HT1080 (cell line): ENCODE measurements at regions not wholly inside any gene's neighbourhood (a gene's known extent, or its start where the extent isn't known, plus 50 kb on each side); places are given as distances from the start of the nearest gene placed in this dataset.
"Not testable (repeated sequence)": the region's sequence is repeated elsewhere in the genome, so short reads cannot be mapped to it uniquely, and the experiment has no call there.

Source experiments
- DNase-seq: peaks from one replicate; pipeline ENCODE4 v3.0.0-alpha.2; 2015; ENCODE audit warnings: low read depth

DNA sequence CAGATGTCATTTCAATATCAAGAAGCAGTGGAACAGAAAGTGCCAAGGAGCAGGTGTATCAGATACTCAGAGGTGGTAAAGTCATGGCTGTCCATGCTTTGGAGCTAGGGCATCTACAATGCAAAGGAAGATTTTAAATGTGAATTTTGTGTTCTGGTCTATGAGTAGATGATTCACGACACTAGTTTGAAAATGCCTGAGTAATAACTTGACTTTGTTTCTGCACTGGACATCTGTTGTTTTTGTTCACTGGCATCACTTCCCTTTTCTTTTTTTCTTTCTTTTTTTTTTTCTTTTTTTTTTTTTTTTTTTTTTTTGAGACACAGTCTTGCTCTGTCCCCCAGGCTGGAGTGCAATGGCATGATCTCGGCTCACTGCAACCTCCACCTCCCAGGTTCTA is 460.7 kb upstream of the PAPPA start:
- DNase-seq = not testable (repeated sequence)

DNA sequence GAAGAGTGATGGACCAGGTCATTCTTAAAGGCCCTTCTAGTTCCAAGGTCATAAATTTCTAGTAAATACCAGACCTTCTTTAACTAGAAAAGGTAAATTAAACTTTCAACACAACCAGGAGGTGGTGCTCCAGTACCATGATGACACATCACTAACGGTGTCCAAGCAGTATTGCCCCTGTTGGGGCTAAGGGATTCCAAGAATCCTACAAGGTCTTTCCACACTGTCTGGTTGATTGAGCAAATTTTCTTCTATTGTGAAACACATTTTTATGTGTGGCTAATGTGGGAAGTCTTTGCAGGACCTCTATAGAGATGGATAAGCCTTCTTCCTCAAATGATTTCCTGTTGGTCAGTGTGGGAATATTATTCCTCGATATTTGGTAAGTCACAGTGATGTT is 459.6 kb upstream of the PAPPA start:
- peak; percentile 67 for DNase-seq

DNA sequence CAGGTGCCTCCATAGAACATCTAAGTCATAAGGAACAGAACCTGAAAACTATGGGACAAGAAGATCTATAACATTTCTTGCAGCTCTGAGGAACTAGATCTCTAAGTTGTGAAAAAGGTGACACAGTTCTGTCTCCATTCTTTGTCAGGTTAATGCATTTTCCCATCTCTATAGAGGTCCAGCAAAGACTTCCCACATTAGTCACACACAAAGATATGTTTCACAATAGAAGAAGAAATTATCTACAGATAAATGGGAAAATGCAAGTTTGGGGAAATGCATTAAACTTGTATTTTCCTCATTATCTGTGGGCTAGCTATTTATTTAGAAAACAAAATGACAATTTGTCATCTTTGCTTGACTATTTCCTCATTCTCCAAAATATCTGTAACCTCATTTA is 458.6 kb upstream of the PAPPA start:
- no peak for DNase-seq

DNA sequence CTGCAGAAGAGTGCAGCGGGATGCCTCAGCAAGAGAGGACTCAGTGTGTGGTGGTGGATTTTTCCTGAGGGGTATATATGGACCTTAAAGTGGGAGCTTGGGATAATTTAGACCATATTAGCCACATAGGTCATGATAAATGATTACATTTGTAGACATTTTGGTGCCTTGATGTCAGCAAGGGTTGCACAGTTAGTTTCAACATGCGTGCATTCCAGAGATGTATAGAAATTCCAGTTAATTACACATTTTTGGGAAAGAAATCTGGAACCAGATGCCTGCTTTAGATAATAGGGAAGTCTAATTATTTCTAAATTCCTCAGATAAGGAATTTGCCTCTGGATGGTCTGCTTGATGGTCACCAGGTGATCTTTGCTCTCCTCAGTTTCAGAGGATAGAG is 440.6 kb upstream of the PAPPA start:
- no peak for DNase-seq

DNA sequence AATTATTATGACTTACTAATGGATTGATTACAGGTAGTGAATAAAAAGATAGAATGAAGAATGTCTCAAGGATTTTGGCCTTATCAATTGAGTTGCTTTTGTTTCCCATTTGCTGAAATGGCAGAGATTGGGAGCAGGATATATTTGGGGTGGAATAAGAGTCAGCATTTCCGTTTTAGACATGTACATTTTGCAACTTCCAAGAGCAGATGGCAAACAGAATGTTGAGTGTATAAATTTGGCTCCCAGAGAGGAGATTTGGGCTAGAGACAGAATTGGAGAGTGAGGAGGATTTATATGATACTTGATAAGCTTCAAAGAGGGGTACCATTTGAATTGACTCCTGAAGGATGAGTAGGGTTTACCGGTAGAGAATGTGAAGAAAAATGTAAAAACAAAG is 437.9 kb upstream of the PAPPA start:
- no peak for DNase-seq

DNA sequence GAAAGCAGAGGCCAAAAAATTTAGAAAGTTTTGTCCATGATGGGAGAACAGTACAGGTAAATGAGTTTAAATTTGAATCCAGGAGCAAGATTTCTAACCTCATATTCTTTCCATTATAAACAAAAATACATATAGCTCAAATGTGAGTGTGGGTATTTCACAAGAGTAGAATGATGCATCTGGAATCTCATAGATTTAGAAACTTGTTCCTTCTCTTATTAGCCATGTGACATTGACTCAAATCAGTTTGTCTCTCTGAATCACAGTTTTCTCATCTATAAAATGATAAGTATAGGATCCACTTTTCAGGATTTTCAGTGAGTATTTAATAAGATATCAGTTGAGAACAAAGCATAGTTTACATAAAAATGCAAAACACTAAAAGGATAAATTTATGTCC is 436.3 kb upstream of the PAPPA start:
- no peak for DNase-seq

DNA sequence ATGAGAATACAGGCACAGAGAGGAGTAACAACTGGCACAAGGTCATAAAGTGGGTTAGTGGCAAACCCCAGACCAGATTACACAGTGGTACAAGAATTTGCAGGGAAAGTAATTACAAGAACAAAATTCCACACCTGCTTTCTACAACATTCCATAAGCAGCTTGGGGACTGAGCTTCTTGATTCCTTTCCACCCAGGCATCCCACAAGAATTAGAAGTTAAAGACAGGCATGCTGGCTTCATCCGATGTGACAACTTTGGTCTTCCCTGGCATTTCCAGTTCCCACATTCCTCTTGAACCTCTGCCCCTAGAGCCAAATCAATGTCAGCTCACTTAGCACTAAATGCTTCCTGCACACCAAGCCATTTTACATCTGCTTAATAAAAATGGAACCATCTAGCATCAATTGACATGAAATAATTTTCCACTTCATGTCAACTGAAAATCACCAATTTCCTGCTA is 435.8 kb upstream of the PAPPA start:
- DNase-seq = peak; percentile 60

DNA sequence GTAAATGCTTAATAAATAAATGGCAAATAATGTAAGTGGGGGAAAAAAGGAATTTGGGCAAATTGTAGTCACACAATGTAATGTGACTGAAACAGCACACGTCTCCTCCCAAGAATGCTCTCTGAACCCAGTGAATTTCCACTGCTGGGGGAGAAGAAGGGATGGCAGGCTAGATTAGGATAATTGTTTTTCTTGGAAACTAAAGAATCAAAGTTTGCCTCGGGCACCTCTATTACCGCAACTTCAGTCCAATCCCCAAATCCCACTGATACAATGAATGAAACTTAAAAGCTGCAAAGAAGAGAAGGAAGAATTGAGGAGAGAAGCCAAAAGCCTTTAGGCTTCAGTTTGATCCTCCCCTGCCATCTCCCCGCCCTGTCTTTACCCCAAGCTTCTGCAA is 423.2 kb upstream of the PAPPA start:
- no peak for DNase-seq

DNA sequence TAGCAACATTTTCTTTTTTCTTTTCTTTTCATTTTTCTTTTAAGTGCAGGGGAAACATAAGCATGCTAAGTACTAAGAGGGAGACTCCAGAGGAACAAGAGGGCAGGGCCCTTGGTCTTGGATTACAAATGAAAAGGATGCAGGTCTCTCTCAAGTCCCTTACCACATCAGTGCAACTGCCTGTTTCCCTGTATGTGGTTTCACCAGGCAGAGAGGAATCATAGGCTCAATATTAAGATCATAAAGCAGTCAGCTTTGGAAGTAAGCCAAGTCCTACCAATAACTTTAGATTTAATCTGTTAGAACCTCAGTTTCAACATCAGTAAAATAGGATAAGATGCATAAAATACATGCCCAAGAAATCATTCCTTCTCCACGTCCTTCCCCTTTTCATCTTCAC is 422.7 kb upstream of the PAPPA start:
- DNase-seq = no peak

DNA sequence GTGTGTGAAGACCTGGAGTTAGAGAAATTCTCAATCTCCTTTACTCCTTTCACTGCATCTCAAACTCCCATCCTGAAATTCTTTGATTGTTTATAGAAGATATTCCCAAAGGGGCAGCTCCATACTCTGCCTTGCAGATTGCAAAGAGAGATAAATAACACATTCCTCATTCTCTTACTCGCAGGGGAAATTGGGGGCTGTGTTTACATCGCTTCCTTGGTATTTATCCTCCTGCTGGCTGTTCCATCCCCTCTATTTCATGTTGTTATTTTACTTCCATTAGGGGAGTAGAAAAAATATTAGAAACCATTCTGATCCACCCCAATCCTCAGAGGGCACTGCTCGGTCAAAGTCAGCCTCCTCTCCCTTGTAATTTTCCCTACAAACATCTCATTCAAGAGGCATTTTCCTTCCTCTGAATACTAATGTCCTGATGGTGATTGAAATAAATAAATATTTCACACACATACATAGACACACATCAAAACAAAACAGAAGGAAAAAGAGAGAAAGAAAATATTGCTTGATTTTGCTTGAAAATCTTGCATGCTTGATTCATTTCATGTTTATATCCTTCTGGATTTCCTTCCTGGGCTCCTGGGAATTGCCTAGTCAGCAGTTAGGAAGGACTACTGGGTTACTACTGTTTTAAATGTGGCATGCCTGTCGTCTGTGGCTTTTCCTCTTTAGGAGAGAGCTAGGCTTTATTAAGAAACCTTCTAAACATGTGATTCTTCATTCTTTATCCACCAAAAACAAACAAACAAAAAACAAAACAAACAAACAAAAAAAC is 420.1 kb upstream of the PAPPA start:
- DNase-seq = no peak

DNA sequence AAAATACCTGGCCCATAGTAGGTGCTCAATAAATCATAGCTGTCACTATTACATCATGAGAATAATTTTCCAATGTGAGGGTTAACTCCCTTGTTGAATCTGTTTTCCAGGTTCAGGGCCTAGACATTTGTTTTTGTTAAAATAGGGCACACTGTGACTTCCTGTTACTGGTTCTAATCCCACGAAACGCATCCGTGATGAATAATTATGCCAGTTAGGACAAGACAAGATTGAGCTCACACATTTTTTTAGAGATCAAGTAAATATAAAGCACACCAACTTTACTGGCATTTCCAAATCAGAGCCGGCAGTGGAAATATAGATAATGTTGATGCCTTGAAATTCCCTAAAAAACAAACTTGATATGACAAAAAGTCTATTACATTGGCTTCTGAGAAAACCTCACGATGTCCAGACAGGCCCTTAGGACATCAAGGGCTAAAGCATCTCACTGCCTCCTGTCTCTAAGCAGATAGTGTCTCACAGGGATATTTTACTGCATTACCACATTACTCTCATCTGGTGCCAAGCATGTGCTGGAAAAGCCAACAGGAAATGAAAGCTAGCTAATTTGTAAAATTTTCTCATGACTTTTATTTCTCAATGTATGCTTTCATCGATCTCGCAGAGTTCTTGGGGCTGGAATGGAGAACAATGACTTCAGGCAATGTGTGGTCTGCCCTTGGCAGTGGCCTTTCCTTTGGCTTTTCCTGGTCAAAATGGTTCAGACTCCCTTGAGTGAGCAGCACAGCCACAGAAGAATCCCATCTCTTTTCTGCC is 414.3 kb upstream of the PAPPA start:
- peak; percentile 15 for DNase-seq

DNA sequence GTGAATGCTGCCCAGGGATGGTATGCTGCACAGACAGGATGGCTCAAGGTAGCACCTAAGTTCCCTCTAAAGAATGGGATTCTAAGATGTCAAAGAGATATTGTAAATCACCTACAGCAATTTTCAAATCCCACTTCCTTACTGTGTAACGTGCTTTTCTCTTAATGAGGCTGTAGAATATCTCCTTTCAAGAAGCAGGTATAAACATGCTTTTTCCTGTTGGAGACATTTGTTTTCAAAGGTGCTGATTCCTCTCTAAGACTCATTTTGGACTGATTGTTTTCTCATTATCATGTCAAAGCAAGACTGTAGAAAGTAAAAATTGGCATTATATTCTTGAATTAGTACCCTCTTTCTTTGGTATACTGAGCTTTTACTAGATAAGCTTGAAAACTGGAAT is 412.6 kb upstream of the PAPPA start:
- no peak for DNase-seq

DNA sequence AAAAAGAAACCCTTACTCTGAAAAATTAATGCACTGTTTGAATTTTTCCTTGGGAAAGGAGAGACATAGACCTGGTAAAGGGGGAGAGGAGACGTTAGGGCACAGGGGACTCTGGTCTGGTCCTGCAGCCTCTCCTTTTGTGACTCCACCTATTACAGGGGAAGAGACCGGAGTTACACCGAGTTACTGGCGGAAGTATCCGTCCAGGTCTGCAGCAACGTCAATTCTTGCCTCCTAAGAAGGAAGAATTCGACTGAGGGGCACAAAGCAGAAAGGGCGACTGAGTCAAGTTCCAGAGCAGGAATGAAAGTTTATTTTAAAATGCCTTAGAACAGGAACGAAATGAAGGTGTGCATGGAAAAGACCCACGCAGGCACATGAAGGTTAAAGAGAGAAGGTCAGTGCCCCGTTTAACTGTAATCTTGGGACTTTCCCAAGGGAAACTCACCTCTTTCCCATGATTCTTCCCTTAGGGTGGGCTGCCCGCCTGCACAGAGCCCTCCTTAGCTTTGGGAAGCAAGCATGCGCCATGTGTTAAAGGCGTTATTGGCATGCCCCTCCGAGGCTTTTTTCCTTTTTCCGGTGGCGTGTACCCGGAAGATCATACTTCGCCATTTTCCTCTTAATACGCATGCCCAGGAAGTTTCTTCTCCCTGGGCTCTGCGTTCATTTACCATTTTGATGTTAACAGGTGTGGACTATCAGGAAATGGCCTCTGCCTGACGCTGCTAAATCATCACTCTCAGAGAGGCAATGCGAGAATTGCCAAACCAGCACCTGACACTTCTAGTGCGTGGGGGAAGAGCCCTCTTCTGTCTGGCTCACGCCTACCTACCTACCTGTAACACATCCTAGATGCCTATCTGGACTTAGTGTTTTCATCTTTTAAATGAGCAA is 409.6 kb upstream of the PAPPA start:
- no peak for DNase-seq

DNA sequence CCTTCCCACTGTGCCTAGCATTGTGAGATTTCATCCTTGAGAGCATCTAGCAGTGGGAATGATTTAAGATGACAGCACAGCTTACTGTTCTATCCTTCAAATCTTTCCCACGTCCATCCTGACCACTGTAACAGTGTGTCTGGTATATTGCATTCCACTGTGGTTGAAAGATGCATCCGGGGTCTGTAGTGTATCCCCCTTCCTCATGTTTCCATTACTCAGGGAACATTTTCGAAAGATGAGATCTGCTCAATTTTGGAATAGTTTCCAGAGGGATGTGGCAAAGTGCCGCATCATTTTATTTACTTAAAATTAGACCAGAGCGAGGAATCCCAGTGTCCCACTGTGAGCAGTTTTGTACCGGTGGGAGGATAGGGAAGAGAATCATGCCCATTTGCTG is 407.1 kb upstream of the PAPPA start:
- DNase-seq = peak; percentile 44

DNA sequence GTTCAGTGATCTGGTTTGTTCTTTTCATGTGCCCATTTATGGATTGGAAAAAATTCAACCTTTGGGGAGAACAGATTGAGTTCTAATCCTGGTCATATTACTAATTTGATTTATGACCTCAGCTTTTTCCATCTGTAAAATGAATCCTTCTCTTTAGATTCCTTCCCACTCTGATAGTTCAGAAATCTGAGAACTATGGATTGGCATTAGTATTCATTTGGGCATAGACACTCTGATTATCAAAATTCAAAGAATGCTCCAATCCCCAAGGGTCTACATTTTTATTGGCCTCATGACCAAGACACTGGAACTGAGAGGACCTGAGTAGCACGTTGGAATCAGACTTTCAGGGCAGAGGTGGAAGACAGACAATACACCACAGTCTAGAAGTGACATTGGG is 405.9 kb upstream of the PAPPA start:
- DNase-seq = no peak

DNA sequence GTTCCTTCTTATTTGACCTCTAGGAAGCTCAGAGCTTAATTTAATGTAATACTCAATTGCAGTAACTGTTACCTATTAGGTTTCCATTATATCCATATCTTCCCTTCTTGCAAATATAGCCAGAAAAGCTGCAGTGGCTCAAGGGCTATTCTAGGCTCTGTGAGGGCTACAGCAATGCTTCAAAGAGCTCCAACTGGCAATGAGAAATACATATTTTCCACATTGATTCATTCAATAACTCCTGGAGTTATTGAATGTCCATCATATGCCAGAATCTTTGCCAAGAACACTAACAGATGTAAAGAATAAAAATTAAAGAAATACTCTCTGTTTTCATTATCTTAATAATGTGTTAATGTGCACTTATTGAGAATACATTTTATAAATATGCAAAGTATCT is 396.9 kb upstream of the PAPPA start:
- no peak for DNase-seq

DNA sequence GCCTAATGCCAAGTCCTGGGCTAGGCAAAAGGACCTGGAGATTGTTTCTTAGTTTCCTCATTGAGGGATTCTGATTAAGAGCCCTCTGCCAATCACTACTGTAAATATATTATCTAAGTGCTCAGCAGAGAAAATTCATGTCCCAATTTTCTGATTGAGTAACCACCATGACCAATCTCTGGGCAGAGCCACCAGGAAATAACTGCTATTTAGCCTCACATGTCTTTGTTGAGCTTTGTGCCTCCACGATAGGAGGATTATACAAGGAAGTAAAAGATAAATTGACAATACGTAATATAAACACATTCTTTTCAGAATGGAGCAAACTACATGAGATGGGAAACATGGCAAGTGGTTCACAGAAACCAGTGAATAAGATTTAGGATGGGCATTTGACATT is 396.1 kb upstream of the PAPPA start:
- DNase-seq = no peak

DNA sequence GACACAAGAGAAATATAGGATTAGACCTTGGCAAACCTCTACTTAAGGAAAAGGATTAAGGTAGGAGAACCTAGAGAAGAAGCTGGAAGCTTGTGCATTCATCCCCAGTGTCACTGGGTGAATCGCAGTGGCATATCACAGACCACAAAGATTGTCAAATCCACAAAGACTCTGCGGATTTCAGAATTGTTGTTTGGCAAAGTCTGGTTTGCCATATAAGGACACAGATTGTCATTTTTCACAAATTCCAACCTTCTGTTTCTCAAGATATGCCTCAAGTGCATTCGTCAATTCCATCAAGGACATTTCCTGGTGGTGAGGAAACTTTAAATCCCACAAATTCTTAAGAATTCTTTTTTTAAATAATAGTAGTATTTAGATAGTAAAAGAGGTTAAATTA is 395.1 kb upstream of the PAPPA start:
- no peak for DNase-seq

DNA sequence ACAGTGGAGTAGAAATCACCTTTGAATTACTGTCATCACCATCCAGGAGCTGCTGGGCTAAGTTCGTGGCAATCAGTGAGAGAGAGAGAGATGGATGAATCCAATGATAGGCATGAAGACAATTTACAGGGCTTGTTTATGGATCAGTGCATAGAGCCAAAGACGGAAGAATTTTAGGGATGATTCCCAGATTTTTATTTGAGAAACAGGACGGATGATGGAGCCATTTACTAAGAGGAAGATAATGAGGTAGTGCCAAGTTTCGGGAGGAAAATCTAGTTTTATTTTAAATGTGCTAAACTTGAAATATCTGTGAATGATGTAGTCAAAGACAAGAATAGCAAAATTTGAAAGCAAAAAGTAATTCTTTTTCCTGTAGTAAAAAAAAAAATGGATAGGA is 394.2 kb upstream of the PAPPA start:
- no peak for DNase-seq

DNA sequence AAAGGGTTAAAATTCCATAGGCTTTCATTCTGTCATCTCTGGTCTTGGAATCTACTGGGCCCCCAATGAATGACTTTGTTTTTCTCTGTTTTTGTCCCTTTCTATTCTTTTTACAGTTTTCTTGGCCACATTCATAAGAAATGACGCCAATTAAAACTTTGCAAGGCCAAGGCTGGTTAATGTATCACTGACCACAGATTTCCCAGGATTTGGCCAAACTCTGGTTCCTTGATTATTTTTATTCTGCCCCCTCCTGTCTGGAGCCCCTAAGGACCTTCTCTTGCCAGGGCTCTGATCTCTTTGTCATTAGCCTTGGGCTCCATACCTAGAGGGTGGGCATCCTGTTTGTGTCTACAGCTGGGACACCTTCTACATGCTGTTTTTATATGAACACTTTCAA is 388.9 kb upstream of the PAPPA start:
- no peak for DNase-seq

DNA sequence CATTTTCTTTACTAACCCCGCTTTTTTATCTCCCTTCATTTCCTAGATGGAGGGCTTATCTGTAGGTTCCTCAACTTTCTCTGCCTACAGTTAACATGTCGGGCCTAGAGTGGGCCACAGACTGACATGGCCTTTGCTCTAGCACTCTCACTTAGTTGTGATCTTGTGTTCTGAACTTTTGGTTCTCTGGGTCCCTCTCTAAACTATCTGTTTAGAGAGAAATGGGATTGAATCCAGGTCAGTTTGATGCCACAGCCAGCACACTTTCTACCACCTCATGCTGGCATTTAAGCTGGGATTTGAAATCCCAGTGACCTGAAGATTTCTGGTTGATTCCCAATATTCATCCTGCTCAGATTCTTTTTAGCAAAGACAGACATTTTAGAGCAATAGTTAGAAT is 388.5 kb upstream of the PAPPA start:
- DNase-seq = no peak

DNA sequence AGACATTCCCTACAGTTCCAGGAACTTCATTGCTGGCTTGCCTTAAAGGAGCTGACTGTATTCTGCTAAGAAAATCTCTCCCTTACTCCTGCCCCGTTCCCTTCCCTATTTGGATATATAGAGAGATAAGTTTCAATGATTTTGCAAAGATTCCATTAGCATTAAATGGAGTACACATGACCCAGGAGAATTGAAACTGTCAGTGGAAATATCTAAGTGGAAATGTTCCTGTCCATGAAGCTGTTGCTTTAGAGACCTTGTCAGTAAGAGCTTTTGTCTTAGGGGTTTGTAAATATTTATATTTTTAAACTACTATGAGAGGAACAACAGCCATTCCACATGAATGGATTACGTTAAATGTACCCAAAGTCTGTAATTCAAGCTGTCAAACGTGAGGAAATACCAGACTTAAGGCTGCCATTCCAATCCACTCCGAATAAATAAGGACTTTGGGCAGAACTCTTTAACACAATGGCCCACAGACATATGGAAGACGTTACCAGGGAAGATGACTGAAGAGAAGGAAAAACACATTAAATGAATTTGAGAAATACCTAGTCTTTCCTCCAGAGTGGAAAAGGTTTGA is 387.1 kb upstream of the PAPPA start:
- no peak for DNase-seq
